Progenitor cell of endocrine pancreas (in vitro differentiated cells): ENCODE measurements at regions not wholly inside any gene's neighbourhood (a gene's known extent, or its start where the extent isn't known, plus 50 kb on each side); places are given as distances from the start of the nearest gene placed in this dataset.

ENCODE experiments used
- DNase-seq: peaks from one replicate; pipeline ENCODE4 v3.0.0; 2021; ENCODE audit warnings: low spot score; ENCODE audit not compliant: unreplicated experiment
- H3K27ac Mint-ChIP-seq: 2 replicates; pipeline ENCODE4 v1.8.0; 2021; ENCODE audit warnings: mild to moderate bottlenecking, moderate library complexity, mixed read lengths
- H3K27me3 Mint-ChIP-seq: 2 replicates; pipeline ENCODE4 v1.8.0; 2021; ENCODE audit warnings: mixed read lengths
- H3K36me3 Mint-ChIP-seq: 2 replicates; pipeline ENCODE4 v1.8.0; 2022; ENCODE audit warnings: mixed read lengths; ENCODE audit not compliant: insufficient read depth
- H3K4me1 Mint-ChIP-seq: 2 replicates; pipeline ENCODE4 v1.8.0; 2021; ENCODE audit warnings: low read depth, mixed read lengths
- H3K4me3 Mint-ChIP-seq: 2 replicates; pipeline ENCODE4 v1.8.0; 2021; ENCODE audit warnings: low read depth, mild to moderate bottlenecking, moderate library complexity, mixed read lengths
- H3K9me3 Mint-ChIP-seq: 2 replicates; pipeline ENCODE4 v1.8.0; 2021; ENCODE audit warnings: low read depth, mixed read lengths
- TF ChIP-seq, protein P1 (sequence below): fragments of 200-600 bp; sonication (generic); IDR thresholded peaks from one replicate; pipeline ENCODE4 v1.5.0; 2021; ENCODE audit warnings: antibody characterized with exemption, mild to moderate bottlenecking; ENCODE audit not compliant: unreplicated experiment

GRCh38 chr17:17402558-17402957 is 74.2 kb upstream of the MED9 start:
- no peak overlapping the region for H3K4me3 Mint-ChIP-seq
- TF ChIP-seq, protein P1, sequence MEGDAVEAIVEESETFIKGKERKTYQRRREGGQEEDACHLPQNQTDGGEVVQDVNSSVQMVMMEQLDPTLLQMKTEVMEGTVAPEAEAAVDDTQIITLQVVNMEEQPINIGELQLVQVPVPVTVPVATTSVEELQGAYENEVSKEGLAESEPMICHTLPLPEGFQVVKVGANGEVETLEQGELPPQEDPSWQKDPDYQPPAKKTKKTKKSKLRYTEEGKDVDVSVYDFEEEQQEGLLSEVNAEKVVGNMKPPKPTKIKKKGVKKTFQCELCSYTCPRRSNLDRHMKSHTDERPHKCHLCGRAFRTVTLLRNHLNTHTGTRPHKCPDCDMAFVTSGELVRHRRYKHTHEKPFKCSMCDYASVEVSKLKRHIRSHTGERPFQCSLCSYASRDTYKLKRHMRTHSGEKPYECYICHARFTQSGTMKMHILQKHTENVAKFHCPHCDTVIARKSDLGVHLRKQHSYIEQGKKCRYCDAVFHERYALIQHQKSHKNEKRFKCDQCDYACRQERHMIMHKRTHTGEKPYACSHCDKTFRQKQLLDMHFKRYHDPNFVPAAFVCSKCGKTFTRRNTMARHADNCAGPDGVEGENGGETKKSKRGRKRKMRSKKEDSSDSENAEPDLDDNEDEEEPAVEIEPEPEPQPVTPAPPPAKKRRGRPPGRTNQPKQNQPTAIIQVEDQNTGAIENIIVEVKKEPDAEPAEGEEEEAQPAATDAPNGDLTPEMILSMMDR, result no peak
- no peak overlapping the region for H3K27ac Mint-ChIP-seq
- no peaks in the 10 kb centered on the region for H3K9me3 Mint-ChIP-seq
- H3K4me1 Mint-ChIP-seq, result no peaks in the 10 kb centered on the region
- no peaks in the 10 kb centered on the region for H3K36me3 Mint-ChIP-seq
- H3K27me3 Mint-ChIP-seq, result peaks cover 34% of the 10 kb centered on the region
- DNase-seq, result no peak

DNA sequence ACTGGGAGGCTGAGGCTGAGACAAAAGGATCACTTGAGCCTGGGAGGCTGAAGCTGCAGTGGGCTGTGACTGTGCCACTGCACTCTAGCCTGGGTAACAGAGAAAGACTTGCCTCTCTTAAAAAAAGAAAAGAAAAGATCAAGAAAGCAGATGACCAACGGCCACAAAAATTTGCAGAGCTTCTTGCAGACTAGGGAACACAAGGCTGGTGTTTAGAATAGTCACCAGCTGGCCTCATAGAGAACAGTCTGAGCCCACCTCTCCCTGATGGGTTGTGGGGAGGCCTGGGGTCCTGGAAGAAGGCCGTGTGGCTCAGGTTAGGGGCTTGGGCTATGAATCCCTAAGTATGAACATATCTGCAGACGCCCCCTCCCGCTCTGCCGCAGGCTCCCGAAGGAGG is 73.7 kb upstream of the MED9 start:
- Mint-ChIP-seq H3K9me3 (no peaks in the 10 kb centered on the region), H3K4me1 (no peaks in the 10 kb centered on the region), H3K27me3 (peaks cover 34% of the 10 kb centered on the region), H3K36me3 (no peaks in the 10 kb centered on the region), H3K4me3 (no peak overlapping the region), H3K27ac (no peak overlapping the region)
- no peak for DNase-seq
- TF ChIP-seq, protein P1, result no peak

GRCh38 chr17:17403899-17404576 is 72.8 kb upstream of the MED9 start:
- no peaks in the 10 kb centered on the region for H3K36me3 Mint-ChIP-seq
- DNase-seq, result no peak
- no peak overlapping the region for H3K4me3 Mint-ChIP-seq
- TF ChIP-seq, protein P1, result no peak
- no peaks in the 10 kb centered on the region for H3K9me3 Mint-ChIP-seq
- H3K27ac Mint-ChIP-seq, result no peak overlapping the region
- no peaks in the 10 kb centered on the region for H3K4me1 Mint-ChIP-seq
- peaks cover 34% of the 10 kb centered on the region for H3K27me3 Mint-ChIP-seq

GRCh38 chr17:17405673-17406072 is 71.1 kb upstream of the MED9 start:
- no peak for DNase-seq
- no peak overlapping the region for H3K4me3 Mint-ChIP-seq
- no peaks in the 10 kb centered on the region for H3K4me1 Mint-ChIP-seq
- H3K36me3 Mint-ChIP-seq, result no peaks in the 10 kb centered on the region
- peaks cover 28% of the 10 kb centered on the region for H3K27me3 Mint-ChIP-seq
- TF ChIP-seq, protein P1, result no peak
- H3K27ac Mint-ChIP-seq, result no peak overlapping the region
- no peaks in the 10 kb centered on the region for H3K9me3 Mint-ChIP-seq

DNA sequence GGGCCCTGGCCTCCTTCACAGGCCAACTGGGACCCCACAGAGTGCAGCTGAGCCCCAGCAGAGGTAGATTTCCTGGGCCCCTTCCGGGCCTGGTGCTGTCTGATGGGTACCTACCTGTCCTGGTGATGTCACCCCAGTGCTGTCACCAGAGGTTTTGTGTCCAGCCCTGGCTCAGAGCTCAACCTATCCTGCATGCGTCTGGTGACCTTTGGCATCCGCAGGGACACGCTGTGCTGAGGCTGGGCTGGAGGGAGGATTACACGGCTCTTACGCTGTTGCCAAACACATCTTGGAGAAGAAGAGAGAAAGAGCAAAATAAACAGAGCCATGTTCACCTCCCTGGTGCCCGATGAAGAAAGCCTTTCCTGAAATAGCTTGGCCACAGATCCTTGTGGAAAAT is 70.6 kb upstream of the MED9 start:
- no peak overlapping the region for H3K4me3 Mint-ChIP-seq
- TF ChIP-seq, protein P1, result no peak
- H3K9me3 Mint-ChIP-seq, result no peaks in the 10 kb centered on the region
- H3K4me1 Mint-ChIP-seq, result no peaks in the 10 kb centered on the region
- peaks cover 23% of the 10 kb centered on the region for H3K27me3 Mint-ChIP-seq
- H3K36me3 Mint-ChIP-seq, result no peaks in the 10 kb centered on the region
- H3K27ac Mint-ChIP-seq, result no peak overlapping the region
- no peak for DNase-seq
